GM21423 (cell line): ENCODE measurements at regions not wholly inside any gene's neighbourhood (a gene's known extent, or its start where the extent isn't known, plus 50 kb on each side); places are given as distances from the start of the nearest gene placed in this dataset.
"Not testable (repeated sequence)": the region's sequence is repeated elsewhere in the genome, so short reads cannot be mapped to it uniquely, and the experiment has no call there.

Experiments
- ATAC-seq: cut with Tn5 transposase; IDR thresholded peaks from one replicate; pipeline ENCODE4 v1.9.1; 2021; ENCODE audit warnings: mild to moderate bottlenecking, moderate library complexity; ENCODE audit not compliant: unreplicated experiment

DNA sequence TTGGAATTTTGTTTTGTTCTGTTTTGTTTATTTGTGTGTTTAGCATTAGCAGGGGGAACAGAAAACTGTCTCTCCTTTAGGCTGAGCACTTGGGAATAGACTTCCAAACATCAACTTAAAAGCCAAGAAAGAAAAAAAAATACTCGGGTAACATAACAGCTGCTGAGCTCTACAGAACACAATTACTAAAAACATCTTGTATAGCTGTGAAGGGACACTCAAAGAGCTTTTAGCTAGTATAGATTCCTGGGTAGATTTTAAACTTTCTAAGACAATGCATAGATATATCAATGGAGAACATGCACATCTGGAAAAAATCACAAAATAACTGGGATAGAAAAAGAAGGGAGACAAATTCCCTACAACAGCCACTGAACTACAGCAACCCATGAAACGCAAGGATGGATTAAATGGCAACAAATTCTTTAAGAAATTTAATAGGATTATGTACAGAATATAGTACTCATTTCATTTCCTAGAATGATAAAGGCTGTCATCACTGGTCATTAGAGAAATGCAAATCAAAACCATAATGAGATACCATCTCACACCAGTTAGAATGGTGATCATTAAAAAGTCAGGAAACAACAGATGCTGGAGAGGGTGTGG is 174.3 kb upstream of the KRR1 start:
- no peak for ATAC-seq

GRCh38 chr12:75684678-75685616 is 173.5 kb upstream of the KRR1 start:
- ATAC-seq, result no peak

DNA sequence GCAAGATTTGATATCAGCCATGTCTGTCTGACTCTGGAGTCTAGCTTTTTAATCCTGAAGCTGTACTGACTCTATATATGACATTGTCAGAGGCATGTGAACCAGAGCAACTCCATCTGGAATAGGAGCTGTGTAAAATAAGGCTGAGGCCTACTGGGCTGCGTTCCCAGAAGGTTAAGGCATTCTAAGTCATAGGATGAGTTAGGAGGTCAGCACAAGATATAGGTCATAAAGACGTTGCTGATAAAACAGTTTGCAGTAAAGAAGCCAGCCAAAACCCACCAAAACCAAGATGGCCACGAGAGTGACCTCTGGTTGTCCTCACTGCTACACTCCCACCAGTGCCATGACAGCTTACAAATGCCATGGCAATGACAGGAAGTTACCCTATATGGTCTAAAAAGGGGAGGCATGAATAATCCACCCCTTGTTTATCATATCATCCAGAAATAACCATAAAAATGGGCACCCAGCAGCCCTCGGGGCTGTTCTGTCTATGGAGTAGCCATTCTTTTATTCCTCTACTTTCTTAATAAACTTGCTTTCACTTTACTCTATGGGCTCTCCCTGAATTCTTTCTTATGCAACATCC is 172.7 kb upstream of the KRR1 start:
- ATAC-seq, result not testable (repeated sequence)

GRCh38 chr12:75683220-75683619 is 171.8 kb upstream of the KRR1 start:
- no peak for ATAC-seq

DNA sequence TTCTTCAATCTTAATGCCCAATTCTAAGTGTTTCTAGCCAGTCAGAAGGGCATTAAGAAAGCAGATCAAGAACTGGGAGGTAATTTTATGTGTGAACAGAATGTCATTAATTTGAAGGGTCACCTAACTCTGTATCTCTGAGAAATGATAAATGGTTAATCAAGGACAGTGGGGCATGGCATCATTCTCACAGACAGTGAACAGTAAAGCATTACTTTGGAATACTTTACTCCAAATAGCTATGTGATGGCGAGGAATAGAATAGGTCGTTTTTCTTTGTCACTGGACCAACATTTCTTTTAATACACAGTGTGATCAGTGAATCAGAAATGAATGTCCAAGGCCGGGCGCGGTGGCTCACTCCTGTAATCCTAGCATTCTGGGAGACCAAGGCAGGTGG is 166.1 kb upstream of the KRR1 start:
- ATAC-seq, result no peak

DNA sequence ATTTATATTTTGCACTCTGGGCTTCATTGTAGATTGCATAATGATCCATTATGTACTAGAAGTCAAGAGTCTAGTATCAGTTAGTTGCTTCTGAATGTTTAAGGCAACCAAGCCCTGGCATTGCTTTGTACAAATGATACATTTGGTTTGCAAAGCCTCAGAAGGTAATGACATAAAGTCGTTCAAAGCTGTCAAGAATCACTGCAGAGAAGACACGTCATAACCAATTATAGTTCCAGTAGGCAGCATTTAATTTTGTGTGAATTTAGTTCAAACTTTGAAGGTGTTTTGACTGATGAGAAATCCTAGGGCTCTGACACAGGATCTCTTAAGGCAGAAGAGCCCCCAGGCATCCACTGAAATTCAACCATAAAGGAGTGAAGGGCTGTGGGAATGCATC is 163.0 kb upstream of the KRR1 start:
- no peak for ATAC-seq

GRCh38 chr12:75672200-75672599 is 160.8 kb upstream of the KRR1 start:
- no peak for ATAC-seq

- ATAC-seq, result no peak
Observed at GRCh38 chr12:75670216-75670615, 158.8 kb upstream of the KRR1 start.

DNA sequence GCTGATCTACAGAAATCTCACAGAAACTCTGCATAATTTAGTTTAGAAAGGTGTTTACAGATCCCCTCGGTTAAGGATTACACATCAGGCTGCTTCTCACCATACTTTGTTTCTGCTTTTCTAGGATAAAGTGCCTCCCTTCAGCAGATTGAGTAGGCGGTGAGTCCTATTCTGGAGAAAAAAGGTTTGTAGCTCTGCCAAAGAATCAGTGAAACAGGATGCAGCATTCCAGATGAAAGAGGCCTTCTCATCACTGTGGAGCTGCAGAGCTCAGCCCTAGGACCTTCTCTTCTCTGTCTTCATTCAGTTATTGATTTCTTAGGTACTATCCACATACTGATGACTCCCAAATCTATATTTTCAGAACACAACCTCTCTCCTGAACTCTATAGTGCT is 155.5 kb upstream of the KRR1 start:
- ATAC-seq, result no peak

DNA sequence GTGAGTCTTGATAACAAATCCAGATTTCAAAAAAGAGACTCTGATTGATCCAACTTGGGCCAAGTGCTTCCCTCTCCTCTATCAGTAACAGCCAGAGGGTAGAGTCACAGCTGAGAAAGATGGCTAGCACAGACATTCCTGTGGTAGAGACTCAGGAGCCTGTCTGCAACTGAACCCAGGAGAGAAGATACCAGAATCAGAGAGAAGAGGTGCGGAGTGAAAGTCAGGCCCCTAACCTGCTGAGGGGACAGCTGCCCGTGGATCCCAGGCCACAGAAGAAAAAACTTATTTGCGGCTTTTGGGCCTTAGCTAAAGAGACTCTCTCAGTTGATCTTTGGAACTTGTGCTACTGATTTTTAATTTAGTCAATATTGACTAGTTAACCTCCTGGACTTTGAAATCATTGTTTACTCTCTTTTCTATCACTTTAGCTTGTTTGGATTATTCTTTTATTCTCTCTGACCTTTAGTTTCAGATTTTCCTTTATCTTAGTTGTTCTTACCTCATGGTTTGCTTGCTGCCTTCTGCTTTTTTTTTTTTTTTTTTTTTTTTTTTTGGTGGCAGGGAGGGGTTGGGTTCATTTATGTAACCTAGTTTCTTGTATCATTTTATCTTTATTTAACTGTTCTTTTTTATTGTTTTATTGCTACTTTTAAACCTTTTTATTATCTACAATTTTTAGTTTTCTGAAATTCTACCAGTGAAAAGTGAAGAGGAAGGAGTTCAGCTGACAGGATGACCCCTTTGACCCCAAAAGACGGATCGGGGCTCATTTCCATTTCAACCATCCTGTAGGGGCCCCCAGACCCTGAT is 154.9 kb upstream of the KRR1 start:
- ATAC-seq, result no peak

- ATAC-seq, result no peak
Observed at GRCh38 chr12:75665216-75665615, 153.8 kb upstream of the KRR1 start.

DNA sequence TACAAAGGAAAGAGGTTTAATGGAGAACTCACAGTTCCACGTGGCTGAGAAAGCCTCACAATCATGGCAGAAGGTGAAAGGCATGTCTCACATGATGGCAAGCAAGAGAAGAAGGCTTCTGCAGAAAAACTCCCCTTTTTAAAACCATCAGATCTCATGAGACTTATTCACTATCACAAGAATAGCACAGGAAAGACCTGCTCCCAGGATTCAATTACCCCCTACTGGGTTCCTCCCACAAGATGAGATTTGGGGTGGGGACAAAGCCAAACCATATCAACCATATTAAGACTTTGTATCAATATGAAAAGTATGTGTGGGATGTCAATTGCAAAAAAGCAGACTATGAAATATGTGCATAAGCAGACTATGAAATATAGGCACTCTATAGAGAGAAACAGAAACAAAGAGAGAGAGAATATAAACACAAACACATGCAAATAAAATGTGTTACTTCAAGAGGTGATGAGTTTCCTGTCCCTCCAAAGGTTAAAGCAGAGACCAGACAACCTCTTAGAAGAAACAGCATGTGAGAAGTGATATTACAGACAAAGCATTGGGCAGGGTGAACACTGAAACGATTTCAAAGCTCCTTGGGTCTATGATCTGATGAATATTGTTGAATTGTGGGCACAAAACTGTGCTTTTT is 151.2 kb upstream of the KRR1 start:
- no peak for ATAC-seq

DNA sequence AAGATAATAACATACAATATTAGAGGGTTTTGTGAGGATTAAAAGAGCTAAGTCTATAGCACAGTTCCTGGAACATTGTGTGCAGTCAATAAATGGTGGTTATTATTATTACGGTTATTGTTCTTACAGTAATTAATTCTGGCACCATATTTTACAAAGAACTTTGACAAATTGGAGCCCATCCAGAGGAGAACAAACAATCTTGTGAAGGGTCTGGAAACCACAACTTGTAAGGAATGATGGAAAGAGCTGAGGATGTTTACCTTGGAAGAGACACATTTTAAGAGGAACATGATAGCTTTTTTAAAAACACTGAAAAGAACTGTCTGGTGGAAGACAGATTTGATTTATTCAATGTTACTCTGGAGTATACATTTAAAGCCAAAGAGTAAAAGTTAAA is 150.5 kb upstream of the KRR1 start:
- ATAC-seq, result no peak

DNA sequence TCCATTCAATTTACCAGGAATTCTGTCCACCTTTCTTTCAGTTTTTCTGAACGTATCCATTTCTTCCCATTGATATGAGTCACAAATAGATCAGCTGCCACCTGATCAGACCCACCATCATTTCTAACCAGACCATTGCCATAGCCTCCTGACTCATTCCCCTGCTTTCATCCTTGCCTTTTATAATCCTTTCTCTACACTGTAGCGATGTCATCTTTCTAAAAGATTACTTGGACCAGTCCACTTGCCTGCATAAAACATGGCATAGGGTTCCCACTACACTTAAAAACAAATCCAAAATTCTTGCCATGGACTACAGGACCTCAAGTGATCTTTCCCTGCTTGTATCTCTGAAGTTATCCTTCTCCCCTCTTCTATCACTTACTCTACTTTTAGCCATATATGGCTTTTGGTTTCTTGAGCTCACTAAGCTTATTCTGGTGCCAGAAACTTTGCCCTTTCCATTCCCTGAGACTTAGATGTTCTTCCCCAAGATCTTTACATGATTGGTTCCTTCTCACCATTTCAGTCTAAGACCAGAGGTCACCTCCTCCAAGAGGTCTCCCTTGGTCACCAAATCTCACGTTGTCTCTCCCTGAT is 149.5 kb upstream of the KRR1 start:
- no peak for ATAC-seq

DNA sequence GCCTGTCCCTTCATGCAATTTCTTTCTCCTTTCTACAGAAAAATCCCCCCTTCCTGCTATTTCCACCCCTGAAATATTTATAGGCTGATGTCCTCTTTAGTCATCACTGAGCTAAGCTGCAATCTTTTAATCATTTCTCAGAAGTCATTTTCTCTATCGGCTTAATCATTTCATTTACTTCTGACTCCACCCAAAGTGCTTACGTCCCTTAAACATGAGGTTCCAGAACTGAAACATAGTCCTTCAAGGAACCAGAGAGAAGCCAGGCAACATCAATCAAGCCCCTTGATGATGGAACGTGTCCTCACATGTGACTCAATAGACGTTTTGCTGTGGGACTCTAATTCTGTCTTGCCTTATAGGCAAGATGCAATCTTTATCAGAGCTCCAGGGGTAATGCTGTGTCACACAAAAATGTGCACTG is 148.7 kb upstream of the KRR1 start:
- ATAC-seq, result no peak

DNA sequence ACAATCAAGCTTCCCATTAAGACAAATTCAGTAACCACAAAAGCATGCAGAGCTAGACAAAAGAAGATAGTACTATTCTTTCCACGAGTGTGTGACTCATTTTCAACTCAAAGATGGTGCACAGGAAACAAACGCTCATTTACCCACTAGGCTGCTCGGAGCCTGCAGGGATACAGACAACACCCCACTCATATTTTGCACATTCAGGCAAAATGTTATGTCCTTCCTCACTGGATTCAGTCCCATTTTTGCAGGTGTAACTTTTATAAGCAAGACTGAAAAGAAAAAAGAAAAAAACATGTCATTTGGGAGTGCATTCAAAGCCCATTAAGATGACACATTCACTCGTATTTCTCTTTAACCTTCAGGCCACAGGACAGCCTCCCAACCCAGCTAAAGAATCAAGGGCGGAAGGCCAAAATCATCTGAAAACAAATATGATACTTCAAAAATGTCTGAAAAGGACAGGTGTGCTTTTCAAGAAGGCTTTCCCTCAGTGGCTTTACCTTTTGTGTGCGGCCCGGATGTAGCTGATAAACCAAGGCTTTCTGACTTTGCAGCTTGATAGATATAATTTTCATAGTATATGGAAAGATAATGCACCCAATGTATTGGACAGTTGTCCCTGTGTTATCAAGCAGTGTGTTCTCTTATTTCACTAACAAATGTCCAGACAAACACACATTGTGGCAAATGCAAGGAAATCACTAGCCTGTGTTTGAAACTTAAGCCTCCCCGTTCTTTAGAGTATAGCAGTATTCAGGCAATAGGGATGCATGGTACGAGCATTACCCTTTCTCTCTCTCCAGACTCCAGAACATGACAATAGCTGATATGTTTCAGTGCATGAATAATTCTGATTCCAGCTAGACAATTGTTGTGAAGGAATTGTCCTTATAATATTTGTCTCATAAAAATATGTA is 147.8 kb upstream of the KRR1 start:
- no peak for ATAC-seq

- no peak for ATAC-seq
Observed at GRCh38 chr12:75658286-75658685, 146.9 kb upstream of the KRR1 start.

DNA sequence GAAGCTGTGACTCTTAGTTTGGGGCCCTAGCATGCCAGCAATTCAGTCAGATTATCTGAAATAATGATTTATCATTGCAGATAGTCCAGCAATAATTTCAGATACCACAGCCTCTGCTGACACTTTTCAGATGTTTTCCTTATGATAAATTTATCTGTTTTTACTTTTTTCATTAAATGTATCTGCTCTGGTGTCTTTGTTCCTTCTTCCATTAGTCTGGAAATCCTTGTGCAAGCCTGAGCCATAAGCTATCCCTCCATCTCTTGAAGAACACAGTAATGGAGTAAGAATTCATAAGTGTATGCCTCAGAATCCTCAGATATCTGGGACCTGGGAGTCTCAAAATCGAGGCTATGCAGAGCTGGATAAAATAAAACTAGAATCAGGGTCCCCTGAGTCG is 146.4 kb upstream of the KRR1 start:
- no peak for ATAC-seq

DNA sequence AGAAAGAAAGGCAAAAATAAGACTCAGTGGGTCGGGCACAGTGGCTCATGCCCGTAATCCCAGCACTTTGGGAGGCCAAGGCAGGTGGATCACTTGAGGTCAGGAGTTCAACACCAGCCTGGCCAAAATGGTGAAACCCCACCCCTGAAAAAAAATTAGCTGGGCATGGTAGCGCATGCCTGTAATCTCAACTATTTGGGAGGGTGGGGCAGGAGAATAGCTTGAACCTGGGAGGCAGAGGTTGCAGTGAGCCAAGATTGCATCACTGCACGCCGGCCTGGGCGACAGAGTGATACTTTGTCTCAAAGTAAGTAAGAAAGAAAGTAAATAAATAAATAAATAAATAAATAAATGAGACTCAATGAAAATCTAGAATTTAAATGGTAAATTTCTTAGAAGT is 145.9 kb upstream of the KRR1 start:
- ATAC-seq, result not testable (repeated sequence)
